Heart left ventricle (tissue), 13 donors: ENCODE measurements at regions not wholly inside any gene's neighbourhood (a gene's known extent, or its start where the extent isn't known, plus 50 kb on each side); places are given as distances from the start of the nearest gene placed in this dataset.

Experiments used
- CTCF ChIP-seq, 12 donors: fragments of 200-600 bp; sonication (generic) in 4 of 12; IDR thresholded peaks; one replicate each; pipeline versions ENCODE4 v1.5.0 to v1.8.0; 2018 to 2022; ENCODE audit warnings: antibody characterized with exemption in 12 of 12, mild to moderate bottlenecking in 5 of 12
- POLR2A ChIP-seq, 2 donors: fragments of 450-650 bp; IDR thresholded peaks; one replicate each; pipeline ENCODE4 v1.6.1; 2017; ENCODE audit warnings: antibody characterized with exemption in 2 of 2, mild to moderate bottlenecking in 2 of 2, moderate library complexity in 2 of 2
- donor health status: ischemic (EF 13 %, LVEDD 7.1; RV severe dilation, severe dysfunction).
- donor health status: DM: no; HTN: yes; CAD: no.
- donor health status: DM: no; HTN: no; CAD: no.
- donor health status: ischemic (EF 25% LVEDD 6.9; RV normal size, moderate dysfunction).
- donor health status: ischemic (EF 25% LVEDD 5.7; RV mildly dilated, moderate dysfunction).
- donor health status: ischemic (EF 35%, LVEDD 5.7; RV mildly dilated, moderate dysfunction).
- donor health status: nonischemic (EF 11% LVEDD 7.7; RV severe dilation, severe dysfunction).
- donor health status: DM: yes; HTN: yes; CAD: no.
- donor health status: PGD.
- donor health status: ischemic (EF 29% LVEDD 5.4; RV normal size, mild dysfunction).
- donor health status: nonischemic (EF 23%, LVEDD 6.1; RV moderate dilation, normal function).

GRCh38 chr3:16820485-16820884 is 64.3 kb upstream of the PLCL2 start:
- no peak for TF ChIP-seq POLR2A (IDR thresholded peaks at IDR 0.05)
- TF ChIP-seq CTCF (IDR thresholded peaks at IDR 0.05) = no peak
